Left forelimb (tissue), 1 donor: ENCODE measurements at regions not wholly inside any gene's neighbourhood (a gene's known extent, or its start where the extent isn't known, plus 50 kb on each side); places are given as distances from the start of the nearest gene placed in this dataset.
"Not testable (repeated sequence)": the region's sequence is repeated elsewhere in the genome, so short reads cannot be mapped to it uniquely, and the experiment has no call there.

Source experiments
- DNase-seq: peaks from one replicate; pipeline ENCODE4 v3.0.0-alpha.2; 2018; ENCODE audit warnings: low spot score

DNA sequence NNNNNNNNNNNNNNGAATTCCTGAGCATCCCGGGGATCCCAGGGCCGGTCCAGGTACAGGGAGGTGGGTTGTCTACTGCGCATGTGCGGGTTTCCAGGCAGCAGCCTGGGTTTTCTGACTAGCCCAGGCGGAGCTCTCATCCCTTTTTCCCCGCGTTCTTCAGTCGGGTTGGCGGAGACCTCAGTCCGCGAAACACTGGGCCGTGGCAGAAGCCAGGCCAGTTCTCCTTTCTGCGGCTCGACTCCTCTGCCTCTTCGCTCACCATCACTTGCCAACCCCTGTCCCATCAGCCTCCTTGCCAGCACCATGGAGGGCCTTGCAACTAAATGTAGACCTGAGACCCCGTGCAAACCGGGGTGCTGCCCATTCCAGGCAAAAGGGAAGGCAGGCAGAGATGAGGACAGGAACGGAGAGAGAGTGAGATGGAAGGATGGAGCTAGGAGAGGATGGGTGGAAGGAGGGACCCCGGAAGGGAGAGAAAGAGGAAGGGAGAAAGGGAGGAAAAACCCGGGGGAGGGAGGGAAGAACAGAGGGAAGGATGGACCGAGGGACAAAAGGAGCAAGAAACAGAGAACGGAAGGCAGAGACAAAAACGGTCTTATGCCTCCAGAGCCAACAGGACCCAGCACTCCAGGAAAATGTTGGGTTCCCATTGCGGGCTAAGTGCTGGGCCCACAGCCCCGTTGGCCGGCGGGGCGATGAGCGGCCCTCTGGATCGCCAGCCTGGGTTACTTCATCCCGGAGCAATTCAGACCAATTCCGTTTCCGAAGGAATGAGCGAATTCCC lies 445.4 kb upstream of the DEFB115 start:
- DNase-seq, result no peak

DNA sequence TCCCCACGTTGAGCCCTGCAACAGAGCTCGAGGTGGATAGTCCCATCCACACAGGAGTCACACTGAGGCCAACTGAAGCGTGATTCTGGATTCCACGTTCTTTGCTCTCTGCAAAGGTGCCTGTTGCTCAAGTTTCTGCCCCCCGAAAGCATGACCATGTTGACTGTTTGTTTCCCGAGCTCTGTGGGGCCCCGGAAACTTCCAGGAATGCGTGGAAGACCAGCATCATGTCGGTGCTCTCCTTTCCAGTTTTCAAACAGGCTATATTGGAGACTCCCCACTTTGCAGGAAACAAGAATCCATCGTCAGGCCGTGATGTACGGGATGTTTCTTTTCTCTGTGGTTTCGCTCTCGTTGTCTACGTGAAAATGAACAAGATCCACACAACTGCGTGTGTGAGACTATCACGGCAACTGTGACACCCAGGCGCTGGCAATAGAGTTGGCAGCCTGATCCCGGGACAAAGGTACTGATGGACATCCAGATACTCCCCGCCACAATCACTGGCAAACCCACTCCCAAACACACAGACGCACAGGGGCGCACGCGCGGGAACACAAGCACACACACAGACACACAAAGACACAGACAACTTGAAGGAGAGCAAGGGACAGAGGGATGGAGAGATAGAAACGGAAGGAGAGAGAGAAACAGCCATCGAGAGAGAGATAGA lies 444.6 kb upstream of the DEFB115 start:
- DNase-seq, result no peak

DNA sequence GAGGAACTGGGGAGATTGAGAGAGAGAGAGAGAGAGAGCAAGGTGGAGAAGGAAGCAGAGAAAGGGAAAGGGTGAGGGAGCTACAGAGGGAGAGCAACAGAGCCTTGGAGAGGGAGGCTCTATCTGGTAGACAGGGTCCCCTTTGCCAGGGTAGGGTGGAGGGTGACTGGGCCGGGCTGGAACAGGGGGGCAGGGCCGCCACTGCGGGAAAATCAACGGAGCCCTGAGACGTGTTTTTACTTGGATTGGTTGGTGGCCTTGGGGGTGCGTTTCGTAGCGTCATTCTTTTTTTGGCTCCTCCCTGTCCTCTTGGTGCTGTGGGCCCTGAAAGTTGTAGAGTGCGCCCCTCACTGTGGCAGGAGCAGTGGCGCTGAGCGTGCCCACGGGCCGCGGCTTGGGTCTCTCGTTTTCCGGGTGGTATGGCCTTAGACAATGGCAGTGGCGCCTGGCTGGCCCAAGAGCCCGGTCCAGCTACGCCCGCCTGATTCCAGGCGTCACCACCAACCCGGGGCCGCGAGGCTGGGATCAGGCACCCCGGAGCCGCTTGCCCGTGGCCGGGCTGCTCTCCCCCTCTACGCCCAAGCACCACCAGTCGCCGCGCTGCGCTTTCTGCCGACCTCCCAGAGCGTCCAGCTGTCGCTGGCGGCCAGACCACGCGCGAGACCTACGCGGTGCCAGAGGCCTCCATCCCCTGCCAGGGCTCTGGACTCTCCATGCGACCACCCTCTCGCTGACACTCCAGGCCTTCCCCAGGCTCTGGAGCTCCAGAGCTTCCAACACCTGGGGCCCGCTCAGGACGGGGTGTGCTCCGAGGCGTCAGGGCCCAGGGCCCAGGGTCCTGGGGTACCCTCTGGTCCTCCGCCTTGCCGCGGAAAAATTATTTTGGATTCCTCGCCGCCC lies 443.8 kb upstream of the DEFB115 start:
- DNase-seq, result not testable (repeated sequence)

DNA sequence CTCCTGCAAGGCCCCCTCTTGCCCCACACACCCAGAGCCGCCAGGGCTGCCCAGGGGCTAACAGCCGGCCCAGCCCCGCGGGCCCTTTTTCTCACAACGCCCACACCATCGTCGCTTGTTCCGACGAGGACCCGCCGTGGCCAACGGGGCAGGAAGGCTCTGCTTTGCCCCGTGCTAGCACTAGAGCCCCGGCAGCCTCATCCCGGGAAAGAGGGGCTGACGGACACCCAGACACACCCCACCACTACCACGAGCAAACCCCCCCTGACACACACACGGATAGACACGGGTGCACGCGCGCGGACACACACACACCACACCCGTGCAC lies 443.2 kb upstream of the DEFB115 start:
- not testable (repeated sequence) for DNase-seq

DNA sequence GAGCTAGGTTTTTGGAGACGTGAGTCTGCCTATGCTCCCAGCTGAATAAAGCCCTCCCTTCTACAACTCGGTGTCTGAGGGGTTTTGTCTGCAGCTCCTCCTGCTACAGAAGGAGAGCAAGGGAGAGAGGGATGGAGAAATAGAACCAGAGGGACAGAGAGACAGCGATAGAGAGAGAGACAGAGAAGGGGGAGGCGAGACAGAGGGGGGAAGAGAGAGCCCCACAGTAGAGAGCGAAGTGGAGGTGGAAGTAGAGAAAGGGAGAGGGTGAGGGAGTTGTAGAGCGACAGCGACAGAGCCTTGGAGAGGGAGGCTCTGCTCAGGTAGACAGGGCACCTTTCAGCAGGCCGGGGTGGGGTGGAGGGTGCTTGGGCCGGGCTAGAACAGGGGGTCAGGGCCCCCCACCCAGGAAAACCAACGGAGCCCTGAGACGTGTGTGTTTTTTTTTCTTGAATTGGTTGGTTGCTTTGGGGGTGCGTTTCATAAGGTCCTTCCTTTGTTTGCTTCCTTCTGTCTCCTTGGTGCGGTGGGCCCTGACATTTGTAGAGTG lies 442.4 kb upstream of the DEFB115 start:
- DNase-seq, result not testable (repeated sequence)

DNA sequence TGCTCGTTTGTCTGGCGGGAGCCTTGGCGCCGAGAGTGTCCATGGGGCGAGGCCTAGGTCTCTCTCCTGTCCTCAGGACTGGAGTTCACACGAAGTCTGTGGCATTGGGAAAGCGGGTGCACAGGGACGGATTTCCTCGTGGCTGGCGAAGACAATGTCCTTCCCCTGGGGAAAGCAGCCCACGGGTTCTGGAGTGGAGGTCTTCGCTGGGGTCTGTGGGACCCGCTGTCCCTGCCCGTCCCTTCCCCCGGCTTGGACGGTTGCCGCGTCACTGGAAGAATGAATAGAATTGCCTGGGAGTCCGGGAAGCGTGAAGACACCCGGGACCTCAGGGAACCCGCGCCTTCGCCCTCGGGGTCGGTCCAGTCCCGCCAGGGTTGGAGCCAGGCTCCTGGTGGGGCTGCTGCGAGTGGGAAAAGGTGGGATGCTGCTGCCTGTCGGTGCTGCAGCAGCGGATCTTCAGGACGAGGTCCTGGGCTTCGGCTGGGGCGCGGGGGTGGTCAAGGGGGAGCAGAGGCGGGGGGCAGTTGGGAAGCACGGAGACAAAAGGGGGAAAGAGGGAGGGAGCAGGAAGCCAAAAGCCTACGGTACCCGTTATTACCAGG lies 441.8 kb upstream of the DEFB115 start:
- DNase-seq, result no peak

DNA sequence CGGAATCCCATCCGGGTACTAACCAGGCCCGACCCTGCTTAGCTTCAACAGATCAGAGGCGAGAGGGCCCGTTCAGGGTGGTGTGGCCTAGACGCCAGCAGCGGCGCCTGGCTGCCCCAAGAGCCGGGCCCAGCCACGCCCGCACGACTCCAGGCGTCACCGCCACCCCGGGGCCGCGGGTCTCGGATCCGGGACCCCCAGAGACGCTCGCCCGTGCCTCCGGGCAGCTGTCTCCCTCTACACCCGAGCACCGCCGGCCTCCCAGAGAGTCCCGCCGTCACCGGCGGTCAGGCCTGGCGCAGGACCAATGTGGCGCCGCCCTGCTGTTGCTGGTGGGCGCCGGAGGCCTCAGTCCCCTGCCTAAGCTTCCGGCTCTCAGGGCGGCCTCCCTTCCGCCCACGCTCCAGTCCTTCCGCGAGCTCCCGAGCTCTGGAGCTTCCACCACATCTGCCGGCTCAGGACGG lies 441.2 kb upstream of the DEFB115 start:
- DNase-seq, result no peak

DNA sequence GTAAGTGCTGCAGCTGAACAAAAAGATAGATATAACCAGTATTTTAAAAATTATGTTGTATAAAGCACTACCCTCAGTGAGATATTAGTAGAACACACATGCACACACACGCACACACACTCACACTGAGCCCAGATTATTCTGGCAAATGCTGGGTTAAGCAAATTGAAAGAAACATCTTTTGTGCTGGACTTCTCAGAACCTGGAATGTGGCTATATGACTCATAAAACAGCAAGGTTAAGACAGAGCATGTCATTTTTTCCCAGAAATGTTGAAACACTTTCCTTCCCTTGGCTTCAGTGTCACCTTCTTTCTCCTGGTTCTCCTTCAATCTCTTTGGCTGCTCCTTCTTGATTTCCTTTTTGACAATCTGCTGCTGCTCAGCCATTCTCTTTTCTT lies 435.8 kb upstream of the DEFB115 start:
- not testable (repeated sequence) for DNase-seq

DNA sequence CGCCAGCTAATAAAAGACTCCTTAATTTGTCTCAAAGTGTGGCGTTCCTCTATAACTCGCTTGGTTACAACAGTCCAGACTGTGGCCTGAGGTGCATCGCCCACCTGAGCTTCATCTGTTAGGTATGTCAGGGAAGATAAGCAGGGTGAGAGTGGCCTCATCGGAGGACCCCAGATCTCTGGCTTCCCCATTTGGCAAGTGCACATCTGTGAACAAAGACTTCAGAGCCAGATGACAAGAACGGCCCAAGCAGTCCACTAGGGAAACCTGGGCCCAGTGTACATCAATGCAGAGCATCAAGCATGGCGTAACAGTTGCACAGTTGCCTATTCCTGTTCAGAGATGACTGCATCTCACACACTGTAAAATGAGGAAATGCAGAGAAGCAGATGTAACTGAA lies 432.8 kb upstream of the DEFB115 start:
- not testable (repeated sequence) for DNase-seq

DNA sequence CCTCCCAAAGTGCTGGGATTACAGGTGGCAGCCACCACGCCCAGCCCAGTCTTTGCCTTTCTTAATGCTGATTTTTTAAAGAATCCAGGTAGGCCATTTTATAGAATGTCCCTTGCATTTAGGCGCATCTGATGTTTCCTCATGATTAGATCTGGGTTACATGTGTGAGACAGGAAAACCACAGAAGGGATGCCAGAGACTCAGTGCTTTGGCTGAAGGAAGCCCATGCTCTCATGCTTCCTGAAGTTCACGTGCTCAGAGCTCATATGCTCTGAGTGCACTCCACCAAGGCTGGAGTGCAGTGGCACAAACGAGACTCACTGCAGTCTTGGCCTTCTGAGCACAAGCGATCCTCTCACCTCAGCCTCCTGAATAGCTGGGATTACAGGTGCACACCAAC lies 411.5 kb upstream of the DEFB115 start:
- not testable (repeated sequence) for DNase-seq

DNA sequence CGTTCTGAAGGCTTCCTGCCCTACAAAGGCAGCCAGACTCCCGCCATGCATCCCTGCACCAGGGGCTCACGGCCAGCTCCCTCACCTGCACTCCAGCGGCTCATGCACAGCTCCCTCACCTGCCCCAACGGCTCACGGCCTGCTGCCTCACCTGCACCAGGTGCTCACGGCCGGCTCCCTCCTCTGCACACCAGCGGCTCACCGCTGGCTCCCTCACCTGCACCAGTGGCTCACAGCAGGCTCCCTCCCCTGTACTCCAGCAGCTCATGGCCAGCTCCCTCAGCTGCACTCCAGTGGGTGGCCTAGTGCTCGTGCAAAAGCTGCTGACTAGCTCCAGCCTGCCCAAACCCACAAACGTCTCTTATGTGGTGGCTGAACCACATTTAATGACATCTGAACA lies 389.2 kb upstream of the DEFB115 start:
- DNase-seq, result not testable (repeated sequence)

DNA sequence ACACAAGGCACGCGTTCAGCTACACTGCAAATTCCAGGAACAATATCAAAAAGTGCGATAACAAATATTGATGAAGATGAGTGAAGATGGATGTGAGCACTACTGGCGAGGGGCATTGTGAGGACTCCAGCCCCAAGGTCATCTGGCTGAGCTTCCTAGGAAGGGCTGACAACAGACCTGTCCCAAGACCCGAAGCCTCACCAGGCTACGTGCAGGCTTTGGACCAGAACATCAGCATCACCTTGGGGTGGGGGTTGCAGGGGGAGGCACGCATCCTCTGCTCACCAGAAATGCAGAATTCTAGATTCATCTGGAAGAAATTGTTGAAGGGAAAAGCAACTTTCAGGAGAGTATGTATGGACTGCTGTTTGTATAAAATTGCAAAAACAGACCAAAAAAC lies 386.3 kb upstream of the DEFB115 start:
- not testable (repeated sequence) for DNase-seq

DNA sequence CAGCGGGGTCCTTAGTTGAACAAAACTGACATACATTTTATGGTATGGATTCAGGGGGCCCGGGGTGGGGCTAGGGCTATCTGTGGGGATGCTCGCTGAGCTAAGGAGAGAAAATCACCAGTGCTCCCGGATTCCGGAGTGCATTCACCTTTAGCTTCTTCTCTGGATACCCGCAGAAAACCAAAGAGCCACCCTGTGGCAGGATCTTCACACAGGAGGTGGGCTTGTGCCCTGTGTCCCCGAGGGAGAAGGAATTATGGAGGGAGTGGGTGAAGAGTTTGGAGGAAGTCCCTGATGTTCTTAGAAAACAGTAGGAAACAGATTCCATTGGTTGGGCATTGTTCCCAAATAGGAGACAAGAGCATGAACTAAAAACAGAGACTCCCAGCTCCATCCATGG lies 385.2 kb upstream of the DEFB115 start:
- DNase-seq, result not testable (repeated sequence)

DNA sequence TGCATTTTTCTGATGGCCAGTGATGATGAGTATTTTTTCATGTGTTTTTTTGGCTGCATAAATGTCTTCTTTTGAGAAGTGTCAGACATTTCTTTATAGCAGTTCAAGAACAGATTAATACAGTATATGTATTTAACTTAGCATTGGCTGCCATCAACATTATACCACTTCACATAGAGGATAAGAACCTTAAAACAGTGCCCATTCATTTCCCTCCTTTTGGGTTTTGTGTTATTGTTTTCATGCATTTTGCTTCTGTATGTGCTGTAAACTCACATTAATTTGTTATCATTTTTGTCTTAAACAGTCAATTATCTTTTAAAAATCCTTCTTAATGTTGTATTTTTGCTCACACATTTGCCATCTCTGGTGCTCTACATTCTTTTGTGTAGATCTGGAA lies 381.6 kb upstream of the DEFB115 start:
- DNase-seq, result not testable (repeated sequence)

DNA sequence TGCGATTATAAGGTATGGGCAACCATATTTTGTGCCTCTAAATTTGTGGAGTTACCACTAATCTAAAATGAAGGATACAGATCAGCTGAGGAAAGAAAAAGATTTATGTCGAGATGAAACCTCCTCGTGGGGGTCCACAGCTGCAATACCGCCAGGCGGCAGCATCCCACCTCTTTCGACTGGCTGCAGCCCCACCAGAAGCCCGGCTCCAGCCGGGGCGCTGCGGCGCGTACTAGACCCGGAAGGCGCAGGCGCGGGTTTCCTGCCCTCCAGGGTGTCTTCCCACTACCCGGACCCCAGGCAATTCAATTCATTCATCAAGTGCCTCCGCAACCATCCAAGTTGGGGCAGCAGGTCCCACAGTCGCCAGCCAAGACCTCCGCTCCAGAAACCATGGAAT lies 366.1 kb upstream of the DEFB115 start:
- not testable (repeated sequence) for DNase-seq

DNA sequence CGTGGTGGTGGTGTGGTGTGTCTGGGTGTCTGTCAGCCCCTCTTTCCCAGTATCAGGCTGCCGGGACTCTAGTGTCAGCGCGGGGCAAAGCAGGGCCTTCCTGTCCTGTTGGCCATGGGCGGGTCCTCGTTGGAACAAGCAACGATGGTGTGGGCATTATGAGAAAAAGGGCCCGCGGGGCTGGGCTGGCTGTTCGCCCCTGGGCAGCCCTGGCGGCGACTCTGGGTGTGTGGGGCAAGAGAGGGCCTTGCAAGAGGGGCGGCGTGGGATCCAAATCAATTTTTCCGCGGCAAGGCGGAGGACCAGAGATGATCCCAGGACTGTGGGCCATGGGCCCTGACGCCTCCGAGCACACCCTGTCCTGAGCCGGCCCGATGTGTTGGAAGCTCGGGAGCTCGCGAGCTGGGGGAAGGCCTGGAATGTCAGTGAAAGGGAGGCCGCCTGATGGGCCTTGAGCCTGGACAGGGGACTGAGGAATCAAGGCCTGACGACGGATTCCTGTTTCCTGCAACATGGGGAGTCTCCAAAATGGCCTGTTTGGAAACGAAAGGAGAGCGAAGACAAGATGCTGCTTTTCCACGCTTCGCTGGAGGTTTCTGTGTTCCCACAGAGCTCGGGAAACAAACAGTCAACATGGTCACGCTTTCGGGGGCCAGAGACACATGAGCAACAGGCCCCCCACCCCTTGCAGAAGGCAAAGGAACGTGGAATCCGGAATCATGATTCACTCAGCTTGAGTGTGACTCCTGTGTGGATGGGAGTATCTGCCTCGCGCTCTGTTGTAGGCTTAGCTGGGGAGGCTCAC lies 364.7 kb upstream of the DEFB115 start:
- peak; percentile 50 for DNase-seq

DNA sequence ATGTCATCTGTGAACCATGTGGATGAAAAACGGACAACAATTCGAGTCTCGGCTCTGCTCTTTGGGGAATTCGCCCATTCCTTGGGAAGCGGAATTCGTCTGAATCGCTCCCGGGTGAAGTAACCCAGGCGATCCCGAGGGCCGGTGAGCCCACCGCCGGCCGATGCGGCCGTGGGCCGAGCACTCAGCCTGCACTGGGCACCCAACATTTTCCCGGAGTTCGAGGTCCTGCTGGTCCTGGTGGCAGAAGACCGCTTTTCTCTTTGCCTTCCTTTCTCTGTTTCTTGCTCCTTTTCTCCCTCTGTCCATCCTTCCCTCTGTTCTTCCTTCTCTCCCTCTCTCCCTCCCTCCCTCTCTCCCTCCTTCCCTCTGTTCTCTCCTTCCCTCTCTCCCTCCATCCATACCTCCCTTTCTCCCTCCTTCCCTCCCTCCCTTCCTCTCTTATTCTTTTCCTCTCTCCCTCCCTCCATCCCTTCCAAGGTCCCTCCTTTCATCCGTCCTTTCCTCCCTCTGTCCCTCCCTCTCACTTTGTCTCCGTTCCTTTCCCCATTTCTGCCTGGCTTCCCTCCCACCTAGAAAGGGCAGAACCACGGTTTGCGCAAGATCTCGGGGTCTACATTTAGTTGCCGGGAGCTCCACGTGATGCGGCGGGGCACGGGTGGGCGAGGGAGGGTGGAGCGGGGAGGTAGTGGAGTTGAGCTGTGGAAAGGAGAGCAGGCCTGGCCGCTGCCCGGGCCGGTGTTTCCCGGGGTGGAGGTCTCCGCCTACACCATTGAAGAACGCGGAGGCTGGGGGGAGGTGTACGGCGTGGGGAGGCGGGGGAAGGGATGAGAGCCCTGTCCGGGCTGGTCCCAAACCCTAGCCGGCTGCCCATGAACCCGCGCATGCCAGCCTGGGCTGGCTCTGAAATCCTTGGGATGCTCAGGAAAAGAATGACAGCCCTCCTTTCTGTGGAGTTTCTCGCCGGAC lies 363.8 kb upstream of the DEFB115 start:
- peak; percentile 48 for DNase-seq

DNA sequence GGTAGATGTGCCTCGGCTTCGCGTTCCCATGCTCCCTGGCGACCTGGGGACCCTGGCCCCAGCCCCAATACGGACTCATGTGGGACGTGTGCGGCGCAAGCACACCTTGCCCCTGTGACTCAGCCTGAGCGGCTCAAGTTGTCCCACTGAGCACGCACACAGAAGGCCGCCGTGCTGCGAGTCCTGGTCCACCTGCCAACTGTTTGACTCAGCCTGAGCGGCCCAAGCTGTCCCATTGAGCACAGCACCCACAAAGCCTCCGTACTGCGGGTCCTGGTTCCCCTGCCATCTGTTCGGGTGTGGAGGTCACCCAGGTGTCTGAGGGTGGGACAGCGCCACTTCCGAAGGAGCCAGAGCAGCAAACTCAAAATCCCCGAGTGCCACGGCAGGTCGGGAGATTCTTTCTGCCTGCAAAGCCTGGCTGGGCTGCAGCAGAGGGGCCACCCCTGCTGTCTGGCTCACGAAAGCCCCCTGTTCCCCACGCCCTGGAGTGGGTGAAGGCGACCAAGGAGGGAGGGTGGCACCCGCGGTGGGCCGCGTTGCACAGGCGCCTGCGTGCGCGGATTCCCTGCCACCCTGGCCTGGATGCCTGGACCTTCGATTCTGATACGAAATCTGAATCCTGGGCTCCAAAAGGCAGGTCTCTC lies 362.6 kb upstream of the DEFB115 start:
- not testable (repeated sequence) for DNase-seq

DNA sequence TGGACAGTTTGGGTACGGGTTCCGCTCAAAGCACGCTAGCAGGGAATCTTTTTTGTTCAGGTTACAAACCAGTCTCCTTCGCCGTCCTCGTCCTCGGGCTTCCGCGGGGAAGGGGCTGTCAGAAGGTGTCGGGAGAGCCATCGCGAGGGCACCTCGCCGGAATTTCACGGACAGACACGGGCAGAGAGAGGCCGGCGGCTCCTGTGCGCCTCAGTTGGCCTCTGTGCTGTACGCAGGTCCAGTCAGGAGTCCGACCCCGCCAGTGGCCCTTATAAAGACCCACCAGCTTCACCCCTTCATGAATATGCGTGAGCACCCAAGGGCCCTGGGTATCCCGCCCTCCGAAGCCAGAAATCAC lies 362.1 kb upstream of the DEFB115 start:
- DNase-seq, result not testable (repeated sequence)
